ENCODE measurements at regions not wholly inside any gene's neighbourhood (a gene's known extent, or its start where the extent isn't known, plus 50 kb on each side); places are given as distances from the start of the nearest gene placed in this dataset.

DNA sequence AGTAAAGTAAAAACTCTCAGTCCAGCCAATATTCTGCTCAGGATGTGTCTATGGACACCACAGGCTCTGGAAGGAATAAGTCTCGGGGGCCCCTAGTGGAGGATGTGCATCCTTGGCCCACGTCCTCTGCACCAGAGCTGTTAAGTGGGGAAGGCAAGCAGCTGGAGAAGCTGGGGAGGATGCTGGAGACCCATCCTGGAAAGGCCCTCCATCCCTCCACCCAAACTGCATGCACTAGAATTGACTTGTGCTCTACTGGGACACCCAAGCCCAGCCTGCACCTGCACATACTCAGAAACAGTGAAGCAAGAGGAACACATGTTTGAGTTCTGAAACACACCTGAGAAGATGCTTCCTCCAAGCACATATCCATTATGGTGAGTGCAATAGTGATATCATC is 307.8 kb downstream of the TSHZ3 start:
- H3K4me2 ChIP-seq (replicated peaks; ENCODE audit: extremely low read depth, low read length, poor library complexity, severe bottlenecking), result no peak overlapping the region
- DNase-seq, result no peak
- no CpG with 5 or more reads among the region's 2 CpGs for WGBS (ENCODE audit: insufficient coverage)
- H3K4me3 ChIP-seq (replicated peaks in 1 of 3; ENCODE audit: low read depth in 2 of 3, low read length in 3 of 3), result no peak overlapping the region
- no peaks in the 10 kb centered on the region for H3K4me1 ChIP-seq (ENCODE audit: control insufficient read depth in 1 of 2, insufficient read depth in 2 of 2, low read length in 2 of 2)
- intact Hi-C loops (cut with micrococcal nuclease), result no loop called here
- no peak overlapping the region for H3K27ac ChIP-seq (ENCODE audit: low read depth in 1 of 2, low read length in 2 of 2)
- no peaks in the 10 kb centered on the region for H3K36me3 ChIP-seq (replicated peaks in 1 of 2; ENCODE audit: control insufficient read depth in 1 of 2, insufficient read depth in 2 of 2, low read length in 2 of 2)
- TF ChIP-seq, protein P1, sequence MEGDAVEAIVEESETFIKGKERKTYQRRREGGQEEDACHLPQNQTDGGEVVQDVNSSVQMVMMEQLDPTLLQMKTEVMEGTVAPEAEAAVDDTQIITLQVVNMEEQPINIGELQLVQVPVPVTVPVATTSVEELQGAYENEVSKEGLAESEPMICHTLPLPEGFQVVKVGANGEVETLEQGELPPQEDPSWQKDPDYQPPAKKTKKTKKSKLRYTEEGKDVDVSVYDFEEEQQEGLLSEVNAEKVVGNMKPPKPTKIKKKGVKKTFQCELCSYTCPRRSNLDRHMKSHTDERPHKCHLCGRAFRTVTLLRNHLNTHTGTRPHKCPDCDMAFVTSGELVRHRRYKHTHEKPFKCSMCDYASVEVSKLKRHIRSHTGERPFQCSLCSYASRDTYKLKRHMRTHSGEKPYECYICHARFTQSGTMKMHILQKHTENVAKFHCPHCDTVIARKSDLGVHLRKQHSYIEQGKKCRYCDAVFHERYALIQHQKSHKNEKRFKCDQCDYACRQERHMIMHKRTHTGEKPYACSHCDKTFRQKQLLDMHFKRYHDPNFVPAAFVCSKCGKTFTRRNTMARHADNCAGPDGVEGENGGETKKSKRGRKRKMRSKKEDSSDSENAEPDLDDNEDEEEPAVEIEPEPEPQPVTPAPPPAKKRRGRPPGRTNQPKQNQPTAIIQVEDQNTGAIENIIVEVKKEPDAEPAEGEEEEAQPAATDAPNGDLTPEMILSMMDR (IDR thresholded peaks at IDR 0.05), result no peak
- H2AFZ ChIP-seq (ENCODE audit: insufficient read depth, low read depth, low read length, poor library complexity, severe bottlenecking), result no peak overlapping the region
- H3K36me3 Mint-ChIP-seq, result no peaks in the 10 kb centered on the region
- H3K4me1 Mint-ChIP-seq, result no peaks in the 10 kb centered on the region
- H3K27ac Mint-ChIP-seq, result no peak overlapping the region
- H3K79me2 ChIP-seq (ENCODE audit: insufficient read depth, low read length), result no peaks in the 10 kb centered on the region
- no peaks in the 10 kb centered on the region for H3K9me3 ChIP-seq (replicated peaks in 1 of 2; ENCODE audit: control insufficient read depth in 1 of 2, insufficient read depth in 1 of 2, low read length in 2 of 2)
- no peaks in the 10 kb centered on the region for H4K20me1 ChIP-seq (ENCODE audit: insufficient read depth, low read length)
- H3K9me3 Mint-ChIP-seq, result peaks cover 0 to 2% (median 0%) of the 10 kb centered on the region in 7 donors
- peaks cover 3 to 6% (median 4%) of the 10 kb centered on the region in 3 donors for H3K27me3 Mint-ChIP-seq (ENCODE audit: low read depth in 3 of 3)
- no peaks in the 10 kb centered on the region for H3K27me3 ChIP-seq (ENCODE audit: control insufficient read depth in 2 of 2, insufficient read depth in 2 of 2, low read length in 2 of 2)
- no peak overlapping the region for H3K9ac ChIP-seq (ENCODE audit: insufficient read depth, low read length, poor library complexity, severe bottlenecking)
- no peak overlapping the region for H3K4me3 Mint-ChIP-seq

DNA sequence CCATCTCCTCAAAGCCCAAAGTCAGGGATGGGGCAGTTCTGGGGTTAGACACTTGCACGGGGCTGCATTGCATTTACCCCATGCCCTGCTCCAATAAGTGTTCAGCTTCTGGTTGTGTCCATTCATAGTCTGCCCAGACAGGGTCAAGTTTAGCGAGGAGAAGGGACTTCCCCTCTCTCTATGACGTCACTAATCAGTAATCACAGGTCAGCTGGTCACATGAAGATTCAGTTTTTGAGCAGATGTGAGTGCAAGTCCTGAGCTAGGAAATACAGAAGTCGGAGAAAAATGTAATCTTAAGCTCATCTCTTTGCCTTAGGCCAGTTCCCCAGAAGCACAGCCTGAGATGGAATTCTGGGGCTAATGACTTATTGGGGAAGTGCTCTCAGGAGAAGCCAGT is 310.1 kb downstream of the TSHZ3 start:
- DNase-seq, result no peak
- intact Hi-C loops (cut with micrococcal nuclease), result no loop called here
- no peaks in the 10 kb centered on the region for H4K20me1 ChIP-seq (ENCODE audit: insufficient read depth, low read length)
- TF ChIP-seq, protein P1 (IDR thresholded peaks at IDR 0.05), result no peak
- no peak overlapping the region for H2AFZ ChIP-seq (ENCODE audit: insufficient read depth, low read depth, low read length, poor library complexity, severe bottlenecking)
- no peaks in the 10 kb centered on the region for H3K79me2 ChIP-seq (ENCODE audit: insufficient read depth, low read length)
- WGBS (ENCODE audit: insufficient coverage), result 100% methylated on average over 1 of the region's 4 CpGs
- Mint-ChIP-seq H3K9me3 (peaks cover 0 to 2% (median 0%) of the 10 kb centered on the region in 7 donors), H3K27ac (no peak overlapping the region), H3K27me3 (ENCODE audit: low read depth in 3 of 3) (peaks cover 1 to 7% (median 4%) of the 10 kb centered on the region in 3 donors), H3K4me3 (no peak overlapping the region), H3K36me3 (no peaks in the 10 kb centered on the region), H3K4me1 (no peaks in the 10 kb centered on the region)
- no peaks in the 10 kb centered on the region for H3K4me1 ChIP-seq (ENCODE audit: control insufficient read depth in 1 of 2, insufficient read depth in 2 of 2, low read length in 2 of 2)
- H3K9ac ChIP-seq (ENCODE audit: insufficient read depth, low read length, poor library complexity, severe bottlenecking), result no peak overlapping the region
- H3K9me3 ChIP-seq (replicated peaks in 1 of 2; ENCODE audit: control insufficient read depth in 1 of 2, insufficient read depth in 1 of 2, low read length in 2 of 2), result no peaks in the 10 kb centered on the region
- no peak overlapping the region for H3K4me3 ChIP-seq (replicated peaks in 1 of 3; ENCODE audit: low read depth in 2 of 3, low read length in 3 of 3)
- H3K36me3 ChIP-seq (replicated peaks in 1 of 2; ENCODE audit: control insufficient read depth in 1 of 2, insufficient read depth in 2 of 2, low read length in 2 of 2), result no peaks in the 10 kb centered on the region
- H3K27me3 ChIP-seq (ENCODE audit: control insufficient read depth in 2 of 2, insufficient read depth in 2 of 2, low read length in 2 of 2), result no peaks in the 10 kb centered on the region
- H3K4me2 ChIP-seq (replicated peaks; ENCODE audit: extremely low read depth, low read length, poor library complexity, severe bottlenecking), result no peak overlapping the region
- H3K27ac ChIP-seq (ENCODE audit: low read depth in 1 of 2, low read length in 2 of 2), result no peak overlapping the region
